HG03571 (cell line): ENCODE measurements at regions not wholly inside any gene's neighbourhood (a gene's known extent, or its start where the extent isn't known, plus 50 kb on each side); places are given as distances from the start of the nearest gene placed in this dataset.

Experiments
- ATAC-seq: cut with Tn5 transposase; IDR thresholded peaks from one replicate; pipeline ENCODE4 v1.9.1; 2021; ENCODE audit not compliant: unreplicated experiment

GRCh38 chr1:221448585-221449175 lies 293.2 kb downstream of the DUSP10 start:
- no peak for ATAC-seq

- ATAC-seq, result no peak
Observed at GRCh38 chr1:221449194-221449593, 292.7 kb downstream of the DUSP10 start.

- no peak for ATAC-seq
Observed at GRCh38 chr1:221449801-221450470, 292.0 kb downstream of the DUSP10 start.

- no peak for ATAC-seq
Observed at GRCh38 chr1:221451741-221452140, 290.1 kb downstream of the DUSP10 start.

GRCh38 chr1:221454096-221454495 lies 287.8 kb downstream of the DUSP10 start:
- no peak for ATAC-seq

GRCh38 chr1:221456918-221457317 lies 285.0 kb downstream of the DUSP10 start:
- no peak for ATAC-seq

GRCh38 chr1:221457685-221458446 lies 284.0 kb downstream of the DUSP10 start:
- ATAC-seq, result no peak

GRCh38 chr1:221458447-221459156 lies 283.3 kb downstream of the DUSP10 start:
- ATAC-seq, result no peak

GRCh38 chr1:221459558-221459957 lies 282.3 kb downstream of the DUSP10 start:
- no peak for ATAC-seq

GRCh38 chr1:221462345-221462744 lies 279.5 kb downstream of the DUSP10 start:
- ATAC-seq, result no peak

- no peak for ATAC-seq
Observed at GRCh38 chr1:221468546-221468945, 273.3 kb downstream of the DUSP10 start.

- ATAC-seq, result no peak
Observed at GRCh38 chr1:221469476-221469875, 272.4 kb downstream of the DUSP10 start.

GRCh38 chr1:221470000-221470698 lies 271.7 kb downstream of the DUSP10 start:
- ATAC-seq, result no peak

GRCh38 chr1:221473411-221473810 lies 268.5 kb downstream of the DUSP10 start:
- ATAC-seq, result no peak

- ATAC-seq, result no peak
Observed at GRCh38 chr1:221477252-221477651, 264.6 kb downstream of the DUSP10 start.

GRCh38 chr1:221478050-221478949 lies 263.6 kb downstream of the DUSP10 start:
- ATAC-seq, result peak; percentile 92

GRCh38 chr1:221487781-221488524 lies 253.9 kb downstream of the DUSP10 start:
- no peak for ATAC-seq

- no peak for ATAC-seq
Observed at GRCh38 chr1:221488550-221488949, 253.3 kb downstream of the DUSP10 start.

- no peak for ATAC-seq
Observed at GRCh38 chr1:221494670-221495069, 247.2 kb downstream of the DUSP10 start.
